Kidney epithelial cell (primary cell): ENCODE measurements at regions not wholly inside any gene's neighbourhood (a gene's known extent, or its start where the extent isn't known, plus 50 kb on each side); places are given as distances from the start of the nearest gene placed in this dataset.

Experiments used
- DNase-seq: peaks from one replicate; pipeline ENCODE4 v3.0.0-alpha.2; 2010; ENCODE audit warnings: low read depth
- H3K27me3 ChIP-seq: 2 replicates; pipeline ENCODE4 v1.6.0; 2011; ENCODE audit warnings: low read length; ENCODE audit not compliant: control insufficient read depth, insufficient read depth
- H3K36me3 ChIP-seq: 2 replicates; pipeline ENCODE4 v1.5.1; 2011; ENCODE audit warnings: low read length; ENCODE audit not compliant: control insufficient read depth, insufficient read depth
- H3K4me3 ChIP-seq: 2 replicates; pipeline ENCODE4 v1.5.1; 2011; ENCODE audit warnings: low read depth, mild to moderate bottlenecking, control low read depth, low read length
- TF ChIP-seq, protein P1 (sequence below): IDR thresholded peaks from 2 replicates; pipeline ENCODE4 v1.5.1; 2011; ENCODE audit warnings: mild to moderate bottlenecking, moderate library complexity, low read length, control low read depth, inconsistent platforms; ENCODE audit not compliant: insufficient read depth, poor library complexity, severe bottlenecking

DNA sequence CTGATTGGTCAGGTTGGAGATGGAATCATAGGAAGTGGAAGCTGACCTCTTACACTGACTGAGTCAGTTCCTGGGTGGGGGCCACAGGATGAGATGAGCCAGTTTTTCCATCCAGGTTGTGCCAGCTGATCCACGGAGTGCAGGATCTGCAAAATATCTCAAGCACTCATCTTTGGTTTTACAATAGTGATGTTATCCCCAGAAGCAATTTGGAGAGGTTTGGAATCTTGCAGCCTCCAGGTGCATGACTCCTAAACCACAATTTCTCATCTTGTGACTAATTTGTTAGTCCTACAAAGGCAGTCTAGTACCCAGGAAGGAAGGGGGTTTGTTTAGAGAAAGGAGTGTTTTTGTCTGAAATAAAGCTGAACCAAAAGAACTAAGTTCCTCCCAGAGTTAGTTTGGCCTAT is 212.8 kb downstream of the SLITRK6 start:
- DNase-seq = peak; percentile 49
- H3K27me3 ChIP-seq = no peaks in the 10 kb centered on the region
- no peaks in the 10 kb centered on the region for H3K36me3 ChIP-seq
- H3K4me3 ChIP-seq = no peak overlapping the region
- TF ChIP-seq, protein P1, sequence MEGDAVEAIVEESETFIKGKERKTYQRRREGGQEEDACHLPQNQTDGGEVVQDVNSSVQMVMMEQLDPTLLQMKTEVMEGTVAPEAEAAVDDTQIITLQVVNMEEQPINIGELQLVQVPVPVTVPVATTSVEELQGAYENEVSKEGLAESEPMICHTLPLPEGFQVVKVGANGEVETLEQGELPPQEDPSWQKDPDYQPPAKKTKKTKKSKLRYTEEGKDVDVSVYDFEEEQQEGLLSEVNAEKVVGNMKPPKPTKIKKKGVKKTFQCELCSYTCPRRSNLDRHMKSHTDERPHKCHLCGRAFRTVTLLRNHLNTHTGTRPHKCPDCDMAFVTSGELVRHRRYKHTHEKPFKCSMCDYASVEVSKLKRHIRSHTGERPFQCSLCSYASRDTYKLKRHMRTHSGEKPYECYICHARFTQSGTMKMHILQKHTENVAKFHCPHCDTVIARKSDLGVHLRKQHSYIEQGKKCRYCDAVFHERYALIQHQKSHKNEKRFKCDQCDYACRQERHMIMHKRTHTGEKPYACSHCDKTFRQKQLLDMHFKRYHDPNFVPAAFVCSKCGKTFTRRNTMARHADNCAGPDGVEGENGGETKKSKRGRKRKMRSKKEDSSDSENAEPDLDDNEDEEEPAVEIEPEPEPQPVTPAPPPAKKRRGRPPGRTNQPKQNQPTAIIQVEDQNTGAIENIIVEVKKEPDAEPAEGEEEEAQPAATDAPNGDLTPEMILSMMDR = no peak

GRCh38 chr13:85582890-85583289 is 216.3 kb downstream of the SLITRK6 start:
- no peak overlapping the region for H3K4me3 ChIP-seq
- no peaks in the 10 kb centered on the region for H3K27me3 ChIP-seq
- DNase-seq = no peak
- H3K36me3 ChIP-seq = no peaks in the 10 kb centered on the region
- TF ChIP-seq, protein P1 = no peak

- no peak for DNase-seq
- TF ChIP-seq, protein P1 = no peak
- Histone ChIP-seq H3K27me3 (no peaks in the 10 kb centered on the region), H3K36me3 (no peaks in the 10 kb centered on the region), H3K4me3 (no peak overlapping the region)
Observed at GRCh38 chr13:85575110-85575509, 224.1 kb downstream of the SLITRK6 start.

- Histone ChIP-seq H3K36me3 (no peaks in the 10 kb centered on the region), H3K4me3 (no peak overlapping the region), H3K27me3 (no peaks in the 10 kb centered on the region)
- no peak for DNase-seq
- TF ChIP-seq, protein P1 = no peak
Observed at GRCh38 chr13:85567909-85568308, 231.3 kb downstream of the SLITRK6 start.

GRCh38 chr13:85565652-85566051 is 233.6 kb downstream of the SLITRK6 start:
- Histone ChIP-seq H3K36me3 (no peaks in the 10 kb centered on the region), H3K27me3 (no peaks in the 10 kb centered on the region), H3K4me3 (no peak overlapping the region)
- no peak for DNase-seq
- TF ChIP-seq, protein P1 = no peak

GRCh38 chr13:85564598-85564997 is 234.6 kb downstream of the SLITRK6 start:
- Histone ChIP-seq H3K4me3 (no peak overlapping the region), H3K27me3 (no peaks in the 10 kb centered on the region), H3K36me3 (no peaks in the 10 kb centered on the region)
- TF ChIP-seq, protein P1 = no peak
- DNase-seq = no peak
